HUES6 (cell line): ENCODE measurements at regions not wholly inside any gene's neighbourhood (a gene's known extent, or its start where the extent isn't known, plus 50 kb on each side); places are given as distances from the start of the nearest gene placed in this dataset.
"Not testable (repeated sequence)": the region's sequence is repeated elsewhere in the genome, so short reads cannot be mapped to it uniquely, and the experiment has no call there.

Experiments used
- H3K27ac ChIP-seq: 2 replicates; pipeline ENCODE4 v1.7.0; 2013; ENCODE audit warnings: low read depth, mild to moderate bottlenecking, low read length, inconsistent platforms
- H3K27me3 ChIP-seq: 2 replicates; pipeline ENCODE4 v1.6.1; 2013; ENCODE audit warnings: low read length; ENCODE audit not compliant: control insufficient read depth, insufficient read depth
- H3K36me3 ChIP-seq: 2 replicates; pipeline ENCODE4 v1.6.1; 2013; ENCODE audit warnings: low read length; ENCODE audit not compliant: control insufficient read depth, insufficient read depth
- H3K4me1 ChIP-seq: 2 replicates; pipeline ENCODE4 v1.6.1; 2013; ENCODE audit warnings: low read length; ENCODE audit not compliant: control insufficient read depth, insufficient read depth
- H3K4me3 ChIP-seq: 2 replicates; pipeline ENCODE4 v1.5.1; 2013; ENCODE audit warnings: low read depth, low read length
- H3K9ac ChIP-seq: one replicate; pipeline ENCODE4 v1.6.1; 2013; ENCODE audit warnings: mild to moderate bottlenecking, low read length
- H3K9me3 ChIP-seq: 2 replicates; pipeline ENCODE4 v1.6.1; 2013; ENCODE audit warnings: low read depth, low read length; ENCODE audit not compliant: control insufficient read depth, insufficient read depth

DNA sequence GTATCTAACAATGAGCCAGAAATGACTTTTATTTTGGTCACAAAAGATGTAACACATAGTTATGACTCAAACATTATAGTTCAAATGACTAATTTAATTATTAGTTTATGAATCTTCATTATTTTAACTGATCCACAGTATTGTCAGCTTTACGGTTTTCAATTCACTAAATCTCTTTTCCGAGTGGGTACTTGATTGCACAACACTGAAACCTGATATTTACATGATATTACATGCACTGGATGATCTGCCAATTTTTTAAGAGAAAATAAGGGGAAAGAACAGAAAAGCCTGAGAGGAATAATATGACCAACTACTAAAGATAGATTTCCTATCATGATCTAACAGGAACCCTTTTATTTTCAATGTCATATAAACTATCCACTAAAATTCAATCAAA is 1446.0 kb downstream of the FSTL5 start:
- Histone ChIP-seq H3K36me3 (no peaks in the 10 kb centered on the region), H3K9me3 (no peaks in the 10 kb centered on the region), H3K9ac (no peak overlapping the region), H3K4me1 (no peaks in the 10 kb centered on the region), H3K27ac (no peak overlapping the region), H3K4me3 (no peak overlapping the region), H3K27me3 (no peaks in the 10 kb centered on the region)

DNA sequence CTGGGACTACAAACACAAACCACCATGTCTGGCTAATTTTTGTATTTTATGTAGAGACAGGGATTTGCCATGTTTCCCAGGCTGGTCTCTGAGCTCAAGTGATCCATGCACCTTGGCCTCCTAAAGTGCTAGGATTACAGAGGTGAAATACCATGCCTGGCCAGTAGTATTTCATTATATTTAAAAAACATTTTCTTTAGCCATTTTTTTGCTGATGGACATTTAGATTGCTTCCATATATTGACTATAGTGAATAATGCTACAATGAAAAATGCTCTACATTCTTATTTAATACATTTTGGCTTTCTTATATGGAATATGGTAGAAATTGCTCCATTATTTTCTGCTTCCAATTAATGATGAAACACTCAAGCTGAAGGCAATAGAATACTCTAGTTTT is 1439.7 kb downstream of the FSTL5 start:
- Histone ChIP-seq H3K4me3 (no peak overlapping the region), H3K4me1 (no peaks in the 10 kb centered on the region), H3K27ac (no peak overlapping the region), H3K9ac (no peak overlapping the region), H3K36me3 (no peaks in the 10 kb centered on the region), H3K27me3 (no peaks in the 10 kb centered on the region), H3K9me3 (no peaks in the 10 kb centered on the region)

DNA sequence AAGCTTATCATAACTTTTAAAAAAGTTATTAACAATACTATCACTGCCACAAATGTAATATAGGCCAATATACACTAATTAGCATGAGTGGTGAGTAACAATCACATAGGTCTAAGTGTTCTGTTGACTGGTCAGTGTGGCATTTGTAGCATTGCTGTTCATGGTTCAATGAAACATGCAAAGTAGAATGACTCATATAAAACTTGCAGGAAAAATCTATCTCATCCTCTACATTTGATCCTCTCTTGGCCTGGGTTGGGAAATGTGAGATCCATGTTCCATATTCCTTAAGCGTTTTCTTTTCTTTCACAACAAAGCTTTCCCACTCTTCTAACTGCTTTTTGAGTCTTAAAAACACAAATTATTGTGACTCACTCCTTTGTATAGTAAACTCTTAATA is 1418.7 kb downstream of the FSTL5 start:
- Histone ChIP-seq H3K4me1 (peaks cover 4% of the 10 kb centered on the region; the same call in 1 of the 2 replicates), H3K36me3 (no peaks in the 10 kb centered on the region), H3K9me3 (no peaks in the 10 kb centered on the region)

DNA sequence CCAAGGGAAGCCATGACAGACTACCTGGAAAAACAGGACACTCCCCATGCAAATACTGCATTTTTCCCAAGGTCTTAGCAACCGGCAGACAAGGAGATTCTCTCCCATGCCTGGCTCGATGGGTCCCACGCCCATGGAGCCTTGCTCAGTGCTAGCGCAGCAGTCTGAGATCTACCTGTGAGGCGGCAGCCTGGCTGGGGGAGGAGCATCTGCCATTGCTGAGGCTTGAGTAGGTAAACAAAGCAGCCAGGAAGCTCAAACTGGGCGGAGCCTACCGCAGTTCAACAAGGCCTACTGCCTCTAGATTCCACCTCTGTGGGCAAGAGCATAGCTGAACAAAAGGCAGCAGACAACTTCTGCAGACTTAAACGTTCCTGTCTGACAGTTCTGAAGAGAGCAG is 1417.2 kb downstream of the FSTL5 start:
- not testable (repeated sequence) for H3K4me3 ChIP-seq, H3K4me1 ChIP-seq, H3K9me3 ChIP-seq, H3K27ac ChIP-seq, H3K36me3 ChIP-seq, H3K9ac ChIP-seq, H3K27me3 ChIP-seq

More for the DNA sequence above, 1418.7 kb downstream of the FSTL5 start:
- H3K27me3 ChIP-seq: no peaks in the 10 kb centered on the region
- H3K9ac ChIP-seq: no peak overlapping the region
- no peak overlapping the region for H3K4me3 ChIP-seq
- no peak overlapping the region for H3K27ac ChIP-seq

DNA sequence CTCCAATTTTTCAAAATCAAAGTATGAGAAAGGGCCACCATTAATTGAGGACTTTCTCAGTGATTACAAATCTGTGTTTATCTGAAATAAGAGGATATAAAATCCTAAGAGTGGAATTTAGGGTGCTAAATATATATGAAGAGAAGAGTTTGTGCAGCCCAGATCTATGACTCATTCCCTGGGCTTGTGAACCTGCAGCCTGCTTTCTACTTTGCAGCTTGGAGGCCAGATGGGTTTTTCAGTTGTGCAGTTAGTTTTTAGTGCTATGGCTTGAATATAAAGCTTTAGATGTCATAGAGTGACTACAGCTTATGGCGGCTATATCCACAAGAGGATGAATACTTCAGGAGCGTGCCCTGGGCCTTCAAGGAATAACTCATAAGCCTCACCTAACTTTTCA is 1391.1 kb downstream of the FSTL5 start:
- no peak overlapping the region for H3K27ac ChIP-seq
- H3K9me3 ChIP-seq: no peaks in the 10 kb centered on the region
- H3K9ac ChIP-seq: no peak overlapping the region
- H3K27me3 ChIP-seq: no peaks in the 10 kb centered on the region
- H3K4me3 ChIP-seq: no peak overlapping the region
- no peaks in the 10 kb centered on the region for H3K4me1 ChIP-seq
- H3K36me3 ChIP-seq: no peaks in the 10 kb centered on the region

GRCh38 chr4:160795216-160795615 is 1368.6 kb downstream of the FSTL5 start:
- Histone ChIP-seq H3K9ac (no peak overlapping the region), H3K4me3 (no peak overlapping the region), H3K9me3 (peaks cover 27% of the 10 kb centered on the region), H3K27me3 (no peaks in the 10 kb centered on the region), H3K27ac (no peak overlapping the region), H3K4me1 (no peaks in the 10 kb centered on the region), H3K36me3 (no peaks in the 10 kb centered on the region)

DNA sequence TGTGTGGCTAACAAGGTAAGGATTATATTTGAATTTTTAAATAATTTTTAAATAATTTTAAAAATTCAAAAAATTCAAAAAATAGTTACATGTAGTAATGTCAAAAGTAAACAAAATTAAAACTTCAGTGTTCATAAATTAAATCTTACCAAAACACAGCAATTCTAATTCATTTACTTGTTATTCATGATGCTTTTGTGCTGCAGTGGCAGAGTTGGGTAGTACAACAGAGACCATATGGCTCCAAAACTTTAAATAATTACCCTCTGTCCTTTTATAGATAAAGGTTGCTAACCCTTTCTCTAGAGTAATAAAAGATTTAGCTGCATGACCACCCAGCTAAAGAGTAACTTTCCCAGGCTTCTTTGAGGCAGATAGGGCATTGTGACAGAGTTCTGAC is 1355.6 kb downstream of the FSTL5 start:
- Histone ChIP-seq H3K27ac (no peak overlapping the region), H3K9me3 (no peaks in the 10 kb centered on the region)

DNA sequence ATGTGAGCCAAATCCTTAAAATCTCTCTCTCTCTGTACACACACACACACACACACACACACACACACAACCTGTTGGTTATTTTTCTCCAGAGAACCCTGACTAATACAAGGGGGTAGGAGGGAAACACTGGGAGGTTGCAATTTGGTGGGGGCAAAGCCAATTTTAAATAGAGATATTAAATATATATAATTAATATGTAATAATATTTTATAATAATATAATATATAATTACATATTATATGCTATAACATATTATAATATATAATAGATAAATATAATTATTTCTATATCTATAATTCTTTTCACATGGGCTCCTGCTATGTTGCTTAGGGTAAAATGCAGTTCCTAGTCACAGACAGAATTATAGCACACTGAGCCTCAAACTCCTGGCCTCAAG is 1354.2 kb downstream of the FSTL5 start:
- H3K4me1 ChIP-seq: no peaks in the 10 kb centered on the region
- no peaks in the 10 kb centered on the region for H3K36me3 ChIP-seq
- no peak overlapping the region for H3K27ac ChIP-seq
- H3K9ac ChIP-seq: no peak overlapping the region
- H3K4me3 ChIP-seq: no peak overlapping the region
- no peaks in the 10 kb centered on the region for H3K27me3 ChIP-seq
- no peaks in the 10 kb centered on the region for H3K9me3 ChIP-seq

More for the DNA sequence above, 1355.6 kb downstream of the FSTL5 start:
- Histone ChIP-seq H3K36me3 (no peaks in the 10 kb centered on the region), H3K9ac (no peak overlapping the region), H3K4me1 (no peaks in the 10 kb centered on the region), H3K27me3 (no peaks in the 10 kb centered on the region), H3K4me3 (no peak overlapping the region)

DNA sequence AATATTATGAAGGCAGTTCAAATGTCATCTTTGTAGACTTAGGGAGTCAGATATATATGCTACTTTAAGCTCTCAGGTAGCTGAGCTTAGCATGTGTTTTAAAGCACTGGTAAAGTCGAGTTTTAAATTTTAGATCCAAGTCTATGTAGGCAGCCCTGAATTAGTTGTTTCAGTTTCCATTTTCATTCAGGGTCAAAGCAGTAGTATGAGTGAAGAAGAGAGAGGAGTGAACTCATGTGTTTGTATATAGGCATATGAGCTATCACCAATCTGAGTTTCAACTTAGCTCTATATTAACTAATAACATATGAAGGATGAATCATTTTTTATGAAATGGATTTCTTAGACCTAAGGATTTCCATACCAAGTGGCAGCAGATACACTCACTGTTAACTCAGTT is 1353.4 kb downstream of the FSTL5 start:
- Histone ChIP-seq H3K9me3 (no peaks in the 10 kb centered on the region), H3K27me3 (no peaks in the 10 kb centered on the region), H3K4me3 (no peak overlapping the region), H3K9ac (no peak overlapping the region), H3K27ac (no peak overlapping the region), H3K4me1 (no peaks in the 10 kb centered on the region), H3K36me3 (no peaks in the 10 kb centered on the region)

- Histone ChIP-seq H3K9ac (no peak overlapping the region), H3K27ac (no peak overlapping the region), H3K9me3 (no peaks in the 10 kb centered on the region), H3K27me3 (no peaks in the 10 kb centered on the region), H3K36me3 (no peaks in the 10 kb centered on the region), H3K4me1 (no peaks in the 10 kb centered on the region), H3K4me3 (no peak overlapping the region)
These were observed 1352.9 kb downstream of the FSTL5 start for GRCh38 chr4:160810941-160811340.

DNA sequence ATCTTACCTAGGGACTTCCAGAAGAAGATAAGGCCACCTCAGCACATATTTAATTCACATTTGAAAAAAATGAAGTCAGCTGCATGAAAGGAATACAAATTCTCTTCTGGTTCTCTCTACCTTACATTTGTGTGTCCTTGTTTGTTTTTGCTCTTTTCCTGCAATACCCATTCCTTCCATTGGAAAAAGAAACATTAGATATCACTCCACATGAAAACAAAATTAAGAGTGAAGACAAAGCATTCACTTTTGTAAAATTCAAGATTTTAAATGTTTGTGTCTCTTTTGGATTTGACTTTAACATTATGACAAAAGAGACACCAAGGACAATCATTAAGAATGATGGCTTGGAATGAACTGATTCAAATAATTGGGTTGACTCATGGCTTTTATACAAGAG is 1351.8 kb downstream of the FSTL5 start:
- no peaks in the 10 kb centered on the region for H3K36me3 ChIP-seq
- H3K4me3 ChIP-seq: no peak overlapping the region
- H3K27me3 ChIP-seq: no peaks in the 10 kb centered on the region
- H3K4me1 ChIP-seq: no peaks in the 10 kb centered on the region
- no peaks in the 10 kb centered on the region for H3K9me3 ChIP-seq
- H3K9ac ChIP-seq: no peak overlapping the region
- H3K27ac ChIP-seq: no peak overlapping the region

- no peaks in the 10 kb centered on the region for H3K27me3 ChIP-seq
- no peak overlapping the region for H3K27ac ChIP-seq
- H3K9me3 ChIP-seq: no peaks in the 10 kb centered on the region
- H3K4me1 ChIP-seq: no peaks in the 10 kb centered on the region
- H3K36me3 ChIP-seq: no peaks in the 10 kb centered on the region
- no peak overlapping the region for H3K4me3 ChIP-seq
- no peak overlapping the region for H3K9ac ChIP-seq
These were observed 1349.1 kb downstream of the FSTL5 start for GRCh38 chr4:160814726-160815125.
